A673 (cell line): ENCODE measurements at regions not wholly inside any gene's neighbourhood (a gene's known extent, or its start where the extent isn't known, plus 50 kb on each side); places are given as distances from the start of the nearest gene placed in this dataset.

Experiments used
- BruUV-seq: library from RNA; stranded (reverse); fragments of 400-500 nt; replicated peaks from 2 replicates; lab custom pipeline; 2021; lab: Mats Ljungman, UMichigan
- CTCF ChIA-PET: fragments of 300-600 bp; sonication (Branson Sonifier 250); formaldehyde crosslinking; loops from one replicate; lab custom pipeline; 2022; ENCODE audit warnings: antibody characterized with exemption; lab: Charles Lee
- POLR2A ChIA-PET: fragments of 300-600 bp; sonication (Branson Sonifier 250); formaldehyde crosslinking; loops from one replicate; lab custom pipeline; 2022; ENCODE audit warnings: antibody characterized with exemption; ENCODE audit not compliant: low non-redundant PET; lab: Charles Lee
- DNase-seq: peaks from one replicate; pipeline ENCODE4 v3.0.0-alpha.2; 2015; ENCODE audit warnings: low spot score
- H3K27ac ChIP-seq: fragments of 200-600 bp; sonication (generic); 2 replicates; pipeline ENCODE4 v1.5.1; 2016; ENCODE audit warnings: mixed run types, low read depth, mild to moderate bottlenecking, mixed read lengths, antibody characterized with exemption, low read length; ENCODE audit not compliant: poor library complexity, severe bottlenecking
- H3K27me3 ChIP-seq: fragments of 200-600 bp; sonication (generic); replicated peaks from 2 replicates; pipeline ENCODE4 v1.6.1; 2017; ENCODE audit warnings: mixed run types, low read depth, mild to moderate bottlenecking, mixed read lengths, antibody characterized with exemption, low read length; ENCODE audit not compliant: insufficient read depth, poor library complexity
- H3K36me3 ChIP-seq: fragments of 200-600 bp; sonication (generic); 2 replicates; pipeline ENCODE4 v1.6.1; 2016; ENCODE audit warnings: mixed run types, mild to moderate bottlenecking, mixed read lengths, antibody characterized with exemption, low read length; ENCODE audit not compliant: insufficient read depth, poor library complexity, severe bottlenecking
- H3K4me1 ChIP-seq: fragments of 200-600 bp; sonication (generic); 2 replicates; pipeline ENCODE4 v1.6.1; 2017; ENCODE audit warnings: mixed run types, mild to moderate bottlenecking, mixed read lengths, antibody characterized with exemption, low read length; ENCODE audit not compliant: insufficient read depth, poor library complexity, severe bottlenecking
- H3K4me3 ChIP-seq: fragments of 200-600 bp; sonication (generic); 2 replicates; pipeline ENCODE4 v1.5.1; 2016; ENCODE audit warnings: low read depth, mixed run types, mild to moderate bottlenecking, mixed read lengths, low read length; ENCODE audit not compliant: poor library complexity, severe bottlenecking
- H3K9me3 ChIP-seq: fragments of 200-600 bp; sonication (generic); 2 replicates; pipeline ENCODE4 v1.6.1; 2016; ENCODE audit warnings: mixed run types, low read depth, mild to moderate bottlenecking, mixed read lengths, antibody characterized with exemption, low read length; ENCODE audit not compliant: poor library complexity, severe bottlenecking
- EZH2 ChIP-seq: fragments of 200-600 bp; sonication (generic); IDR thresholded peaks from 2 replicates; pipeline ENCODE4 v1.6.1; 2017; ENCODE audit warnings: borderline replicate concordance, low read depth, mild to moderate bottlenecking, mixed read lengths, antibody characterized with exemption, low read length; ENCODE audit not compliant: poor library complexity, severe bottlenecking
- intact Hi-C: fragments of 100-400 bp; cut with micrococcal nuclease; formaldehyde crosslinking; loops from one replicate; pipeline ENCODE4 v1.10.0; 2022; ENCODE audit not compliant: unreplicated experiment
- TF ChIP-seq, protein P1 (sequence below): fragments of 300-800, 200-600 bp; sonication (generic); conservative IDR thresholded peaks from 2 replicates; pipeline ENCODE4 v1.5.1; 2017; ENCODE audit warnings: low read depth, mild to moderate bottlenecking, antibody characterized with exemption, low read length, moderate library complexity, mixed read lengths

DNA sequence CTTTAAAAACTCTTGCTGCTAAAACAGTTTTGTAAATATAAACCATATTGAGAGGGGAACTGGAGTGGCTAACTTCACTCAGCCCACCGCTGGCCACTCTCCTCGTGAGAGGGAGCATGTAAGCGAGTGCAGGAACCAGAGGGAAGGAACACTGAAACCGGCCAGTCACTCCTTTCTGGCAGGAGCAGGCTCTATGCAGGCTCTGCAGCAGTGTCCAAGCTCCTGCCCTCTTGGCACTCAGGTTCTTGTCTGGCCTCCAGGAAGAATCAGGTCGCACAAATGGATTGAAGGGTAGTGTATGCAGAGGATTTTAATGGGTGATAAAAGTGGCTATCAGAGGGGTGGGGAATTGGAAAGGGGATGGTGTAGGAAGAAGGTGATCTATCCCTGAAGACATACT is 157.7 kb downstream of the TMX3 start:
- Histone ChIP-seq H3K36me3 (no peaks in the 10 kb centered on the region), H3K27ac (no peak overlapping the region), H3K27me3 (no peaks in the 10 kb centered on the region), H3K4me3 (no peak overlapping the region), H3K9me3 (no peaks in the 10 kb centered on the region), H3K4me1 (peaks cover 12% of the 10 kb centered on the region)
- DNase-seq: no peak
- POLR2A ChIA-PET: no interaction called here
- TF ChIP-seq, protein P1, sequence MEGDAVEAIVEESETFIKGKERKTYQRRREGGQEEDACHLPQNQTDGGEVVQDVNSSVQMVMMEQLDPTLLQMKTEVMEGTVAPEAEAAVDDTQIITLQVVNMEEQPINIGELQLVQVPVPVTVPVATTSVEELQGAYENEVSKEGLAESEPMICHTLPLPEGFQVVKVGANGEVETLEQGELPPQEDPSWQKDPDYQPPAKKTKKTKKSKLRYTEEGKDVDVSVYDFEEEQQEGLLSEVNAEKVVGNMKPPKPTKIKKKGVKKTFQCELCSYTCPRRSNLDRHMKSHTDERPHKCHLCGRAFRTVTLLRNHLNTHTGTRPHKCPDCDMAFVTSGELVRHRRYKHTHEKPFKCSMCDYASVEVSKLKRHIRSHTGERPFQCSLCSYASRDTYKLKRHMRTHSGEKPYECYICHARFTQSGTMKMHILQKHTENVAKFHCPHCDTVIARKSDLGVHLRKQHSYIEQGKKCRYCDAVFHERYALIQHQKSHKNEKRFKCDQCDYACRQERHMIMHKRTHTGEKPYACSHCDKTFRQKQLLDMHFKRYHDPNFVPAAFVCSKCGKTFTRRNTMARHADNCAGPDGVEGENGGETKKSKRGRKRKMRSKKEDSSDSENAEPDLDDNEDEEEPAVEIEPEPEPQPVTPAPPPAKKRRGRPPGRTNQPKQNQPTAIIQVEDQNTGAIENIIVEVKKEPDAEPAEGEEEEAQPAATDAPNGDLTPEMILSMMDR: no peak
- no peak for TF ChIP-seq EZH2
- CTCF ChIA-PET: no interaction called here
- intact Hi-C loops: no loop called here
- no TSS peak for BruUV-seq

- H3K4me3 ChIP-seq: no peak overlapping the region
- no peak for DNase-seq
- ChIA-PET POLR2A (interaction anchor here (0.6 kb wide), 1 partner anchor 470 kb away, joined by 3 read pairs; no protein-coding TSS in a partner anchor), CTCF (no interaction called here)
- intact Hi-C loops: no loop called here
- H3K9me3 ChIP-seq: no peaks in the 10 kb centered on the region
- H3K27me3 ChIP-seq: no peaks in the 10 kb centered on the region
- H3K36me3 ChIP-seq: no peaks in the 10 kb centered on the region
- no peak for TF ChIP-seq EZH2
- TF ChIP-seq, protein P1: no peak
- peaks cover 12% of the 10 kb centered on the region for H3K4me1 ChIP-seq
- H3K27ac ChIP-seq: no peak overlapping the region
- BruUV-seq: no TSS peak
Observed at GRCh38 chr18:68555879-68556301, 159.0 kb downstream of the TMX3 start.

DNA sequence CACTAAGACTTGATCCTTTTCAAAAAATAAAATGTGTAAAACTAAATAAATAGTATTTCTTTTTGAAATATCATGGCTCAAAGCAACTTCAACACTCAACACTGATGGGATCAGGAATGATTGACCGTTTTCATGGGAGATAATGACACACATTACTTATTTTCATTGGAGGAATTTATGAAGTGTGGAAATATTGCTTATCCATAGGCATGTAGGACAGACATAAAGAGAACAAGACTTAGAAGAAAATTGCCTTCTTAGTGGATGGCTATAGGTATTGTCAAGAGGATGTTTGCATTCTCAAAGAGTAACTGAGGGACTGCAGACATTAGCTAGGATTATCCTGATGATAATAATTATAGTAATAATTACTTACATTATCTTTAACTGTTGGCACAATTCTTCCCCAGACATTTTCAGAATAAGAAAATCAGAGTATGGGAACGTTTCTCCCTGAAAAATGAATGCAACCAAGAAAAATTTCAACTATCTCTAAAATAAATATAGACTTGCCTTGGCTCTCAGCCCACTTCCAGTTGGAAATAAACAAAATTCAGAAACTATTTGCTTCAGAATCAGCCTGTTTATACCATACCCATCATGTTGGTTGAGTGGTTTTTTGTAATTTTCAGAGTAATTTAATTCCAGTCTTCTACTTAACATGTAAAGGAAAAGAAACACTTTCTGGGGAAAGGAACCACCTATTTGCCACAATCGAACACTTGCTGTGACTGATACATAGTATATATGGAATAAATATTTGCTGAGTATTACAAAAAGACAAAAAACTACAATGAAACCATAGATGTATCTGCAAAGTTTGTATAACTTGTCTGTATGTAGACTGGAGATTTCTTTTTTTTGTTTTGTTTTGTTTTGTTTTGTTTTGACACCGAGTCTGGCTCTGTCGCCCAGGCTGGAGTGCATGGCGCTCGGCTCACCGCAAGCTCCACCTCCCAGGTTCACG is 165.7 kb downstream of the TMX3 start:
- TF ChIP-seq, protein P1: no peak
- Histone ChIP-seq H3K4me3 (no peak overlapping the region), H3K27ac (no peak overlapping the region), H3K9me3 (no peaks in the 10 kb centered on the region), H3K4me1 (no peaks in the 10 kb centered on the region), H3K36me3 (no peaks in the 10 kb centered on the region), H3K27me3 (no peaks in the 10 kb centered on the region)
- no peak for DNase-seq
- intact Hi-C loops: no loop called here
- BruUV-seq: no TSS peak
- ChIA-PET POLR2A (no interaction called here), CTCF (no interaction called here)
